ENCODE measurements at regions not wholly inside any gene's neighbourhood (a gene's known extent, or its start where the extent isn't known, plus 50 kb on each side); places are given as distances from the start of the nearest gene placed in this dataset.

DNA sequence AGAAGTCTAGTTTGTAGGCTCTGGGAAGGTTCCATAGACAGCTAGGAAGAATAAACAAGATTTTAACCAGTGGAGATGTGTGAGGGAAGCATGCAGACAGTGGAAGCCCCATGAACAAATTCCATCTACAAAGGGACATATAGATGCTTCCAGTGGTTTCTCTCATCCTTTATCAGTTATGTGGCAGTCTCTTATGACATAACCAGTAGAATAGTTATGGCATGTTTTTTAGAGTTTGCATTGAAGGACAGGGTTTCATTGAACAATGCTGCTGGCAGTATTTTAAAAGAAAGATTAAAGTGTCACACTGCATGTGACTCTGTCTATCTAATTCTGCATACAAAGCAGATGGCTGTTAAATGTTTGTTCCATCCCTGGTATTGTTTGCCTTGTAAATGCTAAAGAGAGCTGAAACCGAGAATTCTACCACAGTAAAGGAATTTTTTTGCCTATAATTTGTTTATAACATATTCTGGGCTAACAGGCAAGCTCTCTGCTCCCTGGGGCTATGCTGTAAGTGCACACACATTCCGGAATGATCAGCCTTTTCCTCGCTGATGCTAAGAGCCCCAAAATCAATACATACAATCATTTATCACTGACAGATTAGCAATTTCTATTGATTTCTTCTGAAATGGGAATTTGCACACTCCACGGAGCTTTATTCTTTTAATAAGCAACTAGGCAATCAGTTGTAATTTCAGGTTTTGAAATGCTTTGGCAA lies 76.8 kb upstream of the PELI1 start:
- no peak for DNase-seq (ENCODE audit: extremely low spot score, insufficient read length, low read depth)
- no peak for FAIRE-seq

DNA sequence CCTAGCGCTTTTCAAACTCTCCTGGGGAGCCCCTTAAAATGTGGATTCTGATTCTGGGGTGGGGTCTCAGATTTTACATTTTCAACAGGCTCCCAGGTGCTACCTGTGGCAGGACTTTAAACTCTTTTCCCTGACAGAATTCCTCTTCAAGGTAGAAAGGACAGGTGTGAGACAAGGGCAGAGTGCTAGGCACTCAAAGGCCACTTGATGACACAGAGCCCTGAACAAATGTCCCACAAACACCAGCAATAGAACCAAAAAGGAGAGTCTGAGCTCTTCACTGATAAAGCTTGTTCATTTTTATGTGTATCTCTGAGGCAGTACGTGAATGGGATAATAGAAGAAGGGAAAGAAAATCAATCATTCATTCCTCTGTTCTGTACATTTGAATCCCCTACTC lies 77.7 kb upstream of the PELI1 start:
- FAIRE-seq (no peak), DNase-seq (ENCODE audit: extremely low spot score, insufficient read length, low read depth) (no peak)

DNA sequence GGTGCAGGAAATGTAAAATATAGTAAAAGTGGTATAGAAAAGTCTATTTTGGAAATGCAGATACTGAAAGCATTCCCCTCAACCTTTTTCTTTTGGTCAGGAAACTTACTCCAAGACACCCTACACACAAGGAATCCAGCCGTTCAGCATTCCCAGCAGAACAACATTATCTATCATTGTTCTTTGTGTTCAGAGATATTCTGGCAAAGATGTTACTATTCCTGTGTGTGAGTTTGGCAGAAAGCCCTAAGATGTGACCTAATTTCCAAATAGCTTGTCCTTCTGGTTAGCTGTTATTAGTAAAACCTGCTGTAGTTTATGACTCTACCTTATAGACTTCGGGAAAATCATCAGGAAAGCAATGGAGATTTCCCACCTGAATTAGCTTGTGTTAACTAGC lies 78.1 kb upstream of the PELI1 start:
- DNase-seq (ENCODE audit: extremely low spot score, insufficient read length, low read depth) (no peak), FAIRE-seq (no peak)

DNA sequence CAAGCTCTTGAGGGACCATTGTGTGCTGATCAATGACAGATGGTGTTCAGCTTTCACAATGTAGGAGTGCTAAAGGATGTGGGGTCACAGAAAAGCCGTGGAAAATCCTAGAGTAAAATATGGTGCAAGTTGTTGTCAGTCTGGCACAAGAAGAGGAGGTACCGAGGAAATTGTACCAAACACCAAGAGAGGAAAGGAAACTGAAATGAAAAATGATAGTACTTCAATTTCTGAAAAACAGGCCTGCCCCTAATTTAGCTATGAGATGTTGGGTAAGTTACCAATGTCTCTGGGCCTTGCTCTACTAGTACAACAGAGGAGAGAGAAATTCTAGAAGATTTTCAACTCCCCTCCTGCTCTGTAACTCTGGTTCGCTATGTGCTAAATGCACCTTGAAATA lies 78.8 kb upstream of the PELI1 start:
- FAIRE-seq (peak; percentile 83), DNase-seq (ENCODE audit: extremely low spot score, insufficient read length, low read depth) (no peak)

DNA sequence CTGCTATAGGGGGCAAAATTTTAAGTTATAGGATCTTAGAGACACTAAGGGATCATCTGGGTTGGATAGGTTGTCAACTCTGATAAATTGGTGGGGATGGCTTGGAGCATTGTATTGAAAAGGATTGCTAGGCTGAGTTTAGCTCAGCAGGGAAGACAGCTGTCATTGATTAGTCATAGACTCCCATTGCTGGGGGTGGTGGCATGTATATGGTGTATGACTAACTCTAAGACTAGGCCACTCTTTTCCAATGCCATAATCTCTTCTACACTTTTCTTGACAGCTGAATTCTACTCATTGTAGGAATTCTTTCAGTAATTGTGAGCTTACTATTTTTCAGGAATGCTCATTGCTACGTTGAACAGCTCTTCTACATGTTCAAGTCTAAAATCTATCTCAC lies 81.3 kb upstream of the PELI1 start:
- DNase-seq (ENCODE audit: extremely low spot score, insufficient read length, low read depth), result no peak
- FAIRE-seq, result no peak

DNA sequence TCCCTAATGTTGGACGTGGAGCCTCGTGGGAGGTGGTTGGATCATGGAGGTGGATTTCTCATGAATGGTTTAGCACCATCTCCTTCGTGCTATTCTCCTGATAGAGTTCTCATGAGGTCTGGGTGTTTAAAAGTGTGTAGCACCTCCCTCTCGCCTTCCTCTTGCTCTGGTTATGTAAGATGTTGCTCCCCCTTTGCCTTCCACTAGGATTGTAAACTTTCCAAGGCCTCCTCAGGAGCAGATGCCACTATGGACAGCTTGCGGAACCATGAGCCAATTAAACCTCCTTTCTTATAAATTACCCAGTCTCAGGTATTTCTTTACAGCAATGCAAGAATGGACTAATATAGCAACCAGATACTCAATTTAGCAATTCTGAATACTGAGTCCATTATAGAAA lies 82.4 kb upstream of the PELI1 start:
- DNase-seq (ENCODE audit: extremely low spot score, insufficient read length, low read depth) (no peak), FAIRE-seq (no peak)

DNA sequence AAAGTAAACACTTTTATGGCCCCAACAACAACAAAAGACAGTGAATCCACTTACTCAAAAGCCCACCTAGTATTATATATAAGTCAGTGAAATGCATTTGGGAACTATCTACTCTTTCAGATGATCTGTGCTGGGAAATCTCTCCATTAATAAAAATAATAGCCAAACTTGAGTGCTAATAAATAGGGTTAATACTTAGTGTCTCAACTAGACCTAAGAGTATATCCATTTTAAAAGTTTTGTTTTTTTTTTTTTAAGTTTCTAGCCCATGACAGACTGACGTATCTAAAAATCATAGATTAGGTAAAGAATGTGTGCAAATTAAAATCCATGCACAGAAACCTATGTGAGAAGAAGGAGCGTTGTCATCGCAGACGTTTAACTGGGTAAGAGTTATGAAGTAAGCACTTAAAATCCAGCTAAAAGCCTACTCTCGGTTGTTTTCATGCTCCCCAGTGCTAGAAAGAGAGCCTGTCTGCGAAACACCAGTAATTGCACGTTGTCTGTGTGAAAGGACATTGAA lies 83.4 kb upstream of the PELI1 start:
- no peak for FAIRE-seq
- DNase-seq (ENCODE audit: extremely low spot score, insufficient read length, low read depth), result no peak

DNA sequence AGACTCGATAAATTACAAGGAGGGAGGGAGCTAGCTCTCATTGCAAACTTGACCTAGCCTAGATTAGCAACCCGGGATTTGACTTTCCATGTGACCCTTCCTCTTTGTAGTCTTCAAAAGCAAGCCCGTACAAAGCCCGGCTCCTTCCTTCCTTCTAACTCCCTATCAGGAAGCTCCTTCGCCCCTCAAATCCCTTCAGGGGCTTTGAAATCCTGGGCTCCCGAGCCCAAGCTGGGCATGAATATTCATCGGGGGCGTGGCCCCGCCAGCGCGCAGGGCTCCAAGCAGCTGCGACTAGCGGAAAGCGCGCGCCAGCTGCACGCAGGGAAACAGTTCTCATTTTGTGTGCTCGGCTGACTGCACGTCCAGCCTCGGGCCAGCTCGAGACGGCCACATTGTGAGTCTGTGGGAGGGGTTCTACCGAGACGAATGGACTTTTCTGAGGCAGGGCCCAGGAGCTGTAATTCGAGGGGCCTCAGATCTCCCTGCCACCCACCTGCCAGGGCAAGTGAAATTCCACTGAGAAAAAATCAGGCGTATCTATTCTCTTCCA lies 84.0 kb upstream of the PELI1 start:
- FAIRE-seq, result peak; percentile 86
- DNase-seq (ENCODE audit: extremely low spot score, insufficient read length, low read depth), result peak; percentile 70

DNA sequence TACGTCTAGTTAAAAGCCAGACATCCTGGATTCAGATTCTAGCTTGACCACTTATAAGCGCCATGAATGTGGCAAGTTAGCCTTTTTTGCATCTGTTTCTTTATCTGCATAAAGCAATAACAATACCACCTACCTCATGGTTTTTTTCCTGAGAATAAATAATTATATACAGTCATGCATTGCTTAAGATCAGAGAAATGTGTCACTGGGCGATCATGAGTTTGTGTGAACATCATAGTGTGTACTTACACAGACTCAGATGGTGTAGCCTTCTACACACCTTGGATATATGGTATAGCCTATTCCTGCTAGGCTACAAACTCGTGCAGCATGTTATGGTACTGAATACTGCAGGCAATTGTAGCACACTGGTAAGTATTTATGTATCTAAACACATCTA lies 84.7 kb upstream of the PELI1 start:
- FAIRE-seq (no peak), DNase-seq (ENCODE audit: extremely low spot score, insufficient read length, low read depth) (no peak)

DNA sequence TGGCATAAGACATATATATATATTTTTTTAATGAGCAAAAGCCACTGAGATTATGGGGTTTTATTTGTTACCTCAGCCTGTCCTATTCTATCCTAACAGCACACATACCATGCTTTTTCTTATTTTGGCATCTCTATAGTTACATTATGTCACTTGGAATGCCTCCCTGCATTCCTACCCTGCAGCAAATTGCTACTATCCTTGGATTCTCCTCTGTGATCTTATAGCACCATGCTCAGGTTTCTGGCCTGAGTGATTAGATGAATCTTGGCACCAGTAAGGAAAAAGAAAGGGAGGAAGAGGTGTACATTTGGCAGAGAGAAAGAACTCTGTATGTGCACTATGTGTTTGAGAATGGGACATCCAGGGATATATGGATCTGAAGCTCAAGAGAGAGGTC lies 86.3 kb upstream of the PELI1 start:
- no peak for FAIRE-seq
- no peak for DNase-seq (ENCODE audit: extremely low spot score, insufficient read length, low read depth)

DNA sequence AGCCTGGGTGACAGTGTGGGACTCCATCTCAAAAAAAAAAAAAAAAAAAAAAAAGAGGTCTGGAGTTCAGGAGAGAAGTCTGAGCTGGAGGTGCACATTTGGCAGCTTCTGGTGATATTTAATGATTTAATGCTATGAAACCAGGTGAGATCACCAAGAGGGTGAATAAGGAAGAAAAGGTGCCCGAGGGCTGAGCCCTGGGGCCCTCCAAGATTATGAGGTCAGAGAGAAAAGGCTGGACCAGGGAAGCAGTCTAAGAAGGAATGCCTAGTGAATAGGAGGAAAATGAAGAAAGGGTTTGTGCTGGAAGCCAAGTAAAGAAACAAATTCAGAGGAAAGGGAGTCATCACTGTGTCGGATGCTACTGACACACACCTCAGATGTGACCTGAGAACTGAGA lies 88.0 kb upstream of the PELI1 start:
- no peak for DNase-seq (ENCODE audit: extremely low spot score, insufficient read length, low read depth)

DNA sequence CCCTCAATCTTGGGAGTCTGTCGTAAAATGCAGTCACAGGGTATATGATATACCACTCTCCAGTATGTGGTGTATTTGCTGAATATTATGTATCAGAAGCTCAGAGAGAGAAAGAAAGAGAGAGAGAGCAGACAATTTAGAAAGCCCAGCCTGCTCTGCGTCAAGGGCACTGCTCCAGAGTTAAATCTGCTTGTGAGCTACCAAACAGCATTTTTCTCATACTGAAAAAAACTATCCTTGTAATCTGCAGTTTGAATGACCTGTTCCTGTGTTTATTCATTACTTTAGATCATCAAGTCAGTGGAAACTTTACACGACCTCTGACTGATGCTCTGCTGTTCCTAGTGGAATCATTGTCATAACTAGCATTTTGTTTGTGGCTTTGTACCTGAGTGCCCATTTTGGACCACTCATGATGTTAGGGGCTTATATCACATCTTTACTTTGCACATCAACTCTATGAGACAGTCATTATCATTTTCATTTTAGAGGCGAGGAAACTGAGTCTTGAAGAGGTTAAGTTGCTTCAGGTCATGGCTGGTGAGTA lies 89.2 kb upstream of the PELI1 start:
- FAIRE-seq (no peak), DNase-seq (ENCODE audit: extremely low spot score, insufficient read length, low read depth) (no peak)

More for the DNA sequence above, 88.0 kb upstream of the PELI1 start:
- FAIRE-seq, result no peak

DNA sequence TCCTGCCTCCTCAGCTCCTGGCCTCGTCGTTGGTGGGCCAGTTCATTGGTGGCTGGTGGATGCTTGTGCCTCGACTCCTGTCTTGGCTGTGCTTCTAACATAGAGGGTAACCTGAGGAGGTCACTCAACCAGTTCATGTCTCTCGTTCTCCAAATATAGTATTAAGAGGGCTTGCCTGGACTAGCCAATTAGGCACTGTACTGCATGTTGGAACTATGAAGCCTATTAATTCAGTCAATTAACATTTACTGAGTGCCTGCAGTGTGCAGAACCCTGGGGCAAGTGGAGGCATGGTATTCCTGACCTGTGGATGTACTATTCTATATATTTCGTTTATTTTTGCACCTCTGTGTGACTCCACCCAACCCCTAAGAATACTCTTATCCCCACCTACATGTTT lies 89.9 kb upstream of the PELI1 start:
- no peak for DNase-seq (ENCODE audit: extremely low spot score, insufficient read length, low read depth)
- no peak for FAIRE-seq

DNA sequence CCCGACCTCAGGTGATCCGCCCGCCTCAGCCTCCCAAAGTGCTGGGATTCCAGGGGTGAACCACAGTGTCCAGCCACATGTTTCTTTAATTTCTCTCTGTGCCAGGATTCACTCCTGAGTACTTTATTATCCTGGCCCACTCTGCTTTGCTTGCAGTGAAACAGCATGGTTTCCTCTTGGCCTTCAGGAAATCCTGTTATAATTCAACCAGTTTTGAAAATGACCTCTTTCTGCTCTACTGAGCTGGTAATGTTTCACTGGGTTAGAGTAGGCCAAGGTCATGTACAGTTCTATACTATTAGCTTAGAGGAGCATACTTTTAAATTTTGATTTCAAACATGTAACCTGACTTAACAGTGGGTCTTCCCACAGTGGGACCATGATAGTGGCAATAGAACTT lies 90.6 kb upstream of the PELI1 start:
- no peak for DNase-seq (ENCODE audit: extremely low spot score, insufficient read length, low read depth)
- FAIRE-seq, result peak; percentile 83

DNA sequence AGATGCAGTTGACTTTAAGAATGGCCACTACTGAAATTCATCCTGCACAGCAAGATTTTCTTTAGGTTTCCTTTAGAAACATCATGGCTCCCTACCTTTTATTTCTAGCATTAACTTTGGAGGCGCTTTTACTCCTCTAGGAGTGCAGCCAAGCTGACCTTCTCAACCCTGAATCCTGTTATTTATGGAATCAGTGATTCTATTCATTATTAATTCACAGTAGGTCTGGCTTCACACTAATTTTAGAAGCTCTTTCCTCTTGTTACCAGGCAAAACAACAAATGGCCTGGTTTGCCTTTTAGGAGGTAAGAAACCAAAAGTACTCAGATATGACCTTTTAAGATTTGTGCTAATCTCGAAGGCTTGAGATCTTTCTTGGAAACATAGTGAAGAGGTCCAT lies 93.0 kb upstream of the PELI1 start:
- DNase-seq (ENCODE audit: extremely low spot score, insufficient read length, low read depth), result no peak
- FAIRE-seq, result no peak

DNA sequence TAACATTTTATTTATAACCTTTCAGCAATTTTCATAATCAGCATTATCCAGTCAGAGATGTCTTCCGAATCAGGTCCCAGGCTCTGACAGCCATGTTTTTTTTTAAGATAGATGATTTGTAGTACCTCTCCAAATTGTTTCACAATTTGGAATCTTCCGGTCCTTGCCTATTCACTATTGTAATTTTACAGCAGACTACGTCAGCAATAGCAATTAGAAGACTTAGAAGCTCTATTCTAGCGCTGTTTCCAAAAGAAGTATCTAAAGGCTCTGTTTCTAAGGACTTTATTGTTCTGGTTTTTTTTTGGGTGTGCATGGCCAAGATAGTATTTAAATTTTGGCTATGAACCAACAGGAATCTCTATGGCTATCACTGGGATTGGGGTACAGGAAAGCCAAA lies 94.6 kb upstream of the PELI1 start:
- FAIRE-seq, result no peak
- DNase-seq (ENCODE audit: extremely low spot score, insufficient read length, low read depth), result no peak

DNA sequence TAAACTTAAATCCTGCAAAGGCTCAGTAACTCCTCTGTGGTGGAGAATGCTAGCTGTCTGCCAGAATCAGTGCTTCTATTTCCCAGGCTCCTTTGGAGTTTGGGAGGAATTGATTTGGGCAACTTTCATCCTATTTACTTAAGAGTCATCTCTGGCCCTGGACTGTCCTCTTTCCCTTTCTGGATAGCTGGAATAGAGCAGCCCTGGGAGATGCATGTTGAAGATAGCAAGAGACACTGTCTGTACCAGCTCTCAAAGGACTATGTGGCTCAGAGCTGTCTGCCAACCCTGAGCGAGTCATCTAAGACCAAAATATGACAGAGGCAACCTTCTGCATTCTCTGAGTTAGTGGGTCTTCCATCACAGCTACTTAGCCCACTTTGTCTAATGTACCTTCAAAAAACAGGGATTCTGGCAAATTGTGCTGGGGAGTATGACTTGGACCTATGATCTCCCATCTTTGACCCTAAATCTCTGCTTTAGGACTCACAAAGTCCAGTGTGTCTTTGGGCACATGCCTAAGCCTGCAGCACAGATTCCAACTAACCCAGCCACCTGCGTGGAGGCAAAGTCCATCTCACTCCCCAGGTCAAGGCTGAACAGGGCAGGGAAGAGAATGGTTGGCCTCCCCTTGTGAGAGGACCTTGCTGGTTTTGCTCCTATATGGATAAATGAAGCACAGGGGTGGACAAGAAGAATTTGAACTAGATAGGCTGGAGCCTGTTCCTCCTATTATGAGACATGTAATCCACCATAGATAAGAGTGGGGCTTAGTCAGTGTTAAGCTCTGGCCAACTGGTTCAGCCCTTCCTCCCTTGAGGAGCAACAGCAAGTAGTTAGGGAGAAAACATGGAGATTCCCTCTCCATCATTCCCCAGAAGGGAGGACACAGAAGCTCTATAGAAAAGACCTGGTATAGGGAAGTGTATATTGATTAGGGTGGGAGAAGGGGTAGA lies 99.1 kb upstream of the PELI1 start:
- FAIRE-seq (no peak), DNase-seq (ENCODE audit: extremely low spot score, insufficient read length, low read depth) (no peak)

DNA sequence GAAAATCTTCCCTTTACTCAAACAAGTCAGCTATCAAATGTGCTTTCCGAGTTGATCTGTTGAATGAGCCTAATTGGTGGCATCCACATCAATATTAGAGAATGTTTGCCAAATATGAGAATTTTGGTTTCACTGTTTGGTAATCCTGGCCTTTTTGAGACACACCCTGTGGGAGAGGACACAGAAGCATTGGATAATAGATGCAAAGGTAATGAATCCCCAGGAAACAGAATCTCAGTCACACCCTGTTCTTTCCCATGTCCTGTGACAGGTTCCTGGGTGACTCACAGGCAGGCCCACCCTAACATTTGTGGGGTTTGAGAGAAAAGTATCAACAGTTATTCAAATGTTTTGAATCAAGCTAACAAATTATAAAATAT lies 99.8 kb upstream of the PELI1 start:
- DNase-seq (ENCODE audit: extremely low spot score, insufficient read length, low read depth) (no peak), FAIRE-seq (no peak)

DNA sequence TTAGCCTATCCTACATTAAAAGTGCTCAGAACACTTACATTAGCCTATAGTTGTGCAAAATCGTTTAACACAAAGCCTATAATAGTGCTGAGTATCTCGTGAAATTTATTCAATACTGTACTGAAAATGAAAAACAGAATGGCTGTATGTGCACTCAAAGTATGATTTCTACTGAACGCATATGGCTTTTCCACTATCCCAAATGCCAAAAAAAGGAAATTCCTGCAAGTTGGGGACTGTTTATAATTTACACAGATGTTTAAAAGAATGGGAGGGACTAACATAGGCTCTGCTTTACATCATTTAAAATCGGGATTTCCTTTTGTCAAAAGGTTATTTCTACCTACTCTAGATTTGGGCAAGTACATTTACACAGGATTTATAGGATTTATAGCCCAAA lies 101.4 kb upstream of the PELI1 start:
- DNase-seq (ENCODE audit: extremely low spot score, insufficient read length, low read depth) (no peak), FAIRE-seq (no peak)

DNA sequence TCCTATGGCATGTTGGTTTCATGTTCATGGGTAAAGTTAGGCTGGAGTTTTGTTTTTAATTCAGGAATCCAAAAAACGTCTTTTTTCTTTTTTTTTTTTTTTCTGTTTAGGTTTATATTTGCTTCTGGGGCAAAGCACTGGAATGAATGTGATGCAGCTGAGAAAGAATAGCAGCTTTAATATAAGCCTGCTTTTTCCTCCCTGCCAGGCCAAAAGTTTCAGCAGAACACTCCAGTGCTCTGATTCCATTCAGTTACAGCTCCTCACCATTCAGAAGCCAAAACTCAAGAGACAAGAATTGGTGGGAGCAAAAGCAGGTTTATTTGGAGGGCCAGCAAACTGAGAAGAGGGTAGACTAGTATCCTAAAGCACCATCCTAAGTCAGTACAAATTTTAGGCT lies 102.7 kb upstream of the PELI1 start:
- FAIRE-seq (no peak), DNase-seq (ENCODE audit: extremely low spot score, insufficient read length, low read depth) (no peak)

DNA sequence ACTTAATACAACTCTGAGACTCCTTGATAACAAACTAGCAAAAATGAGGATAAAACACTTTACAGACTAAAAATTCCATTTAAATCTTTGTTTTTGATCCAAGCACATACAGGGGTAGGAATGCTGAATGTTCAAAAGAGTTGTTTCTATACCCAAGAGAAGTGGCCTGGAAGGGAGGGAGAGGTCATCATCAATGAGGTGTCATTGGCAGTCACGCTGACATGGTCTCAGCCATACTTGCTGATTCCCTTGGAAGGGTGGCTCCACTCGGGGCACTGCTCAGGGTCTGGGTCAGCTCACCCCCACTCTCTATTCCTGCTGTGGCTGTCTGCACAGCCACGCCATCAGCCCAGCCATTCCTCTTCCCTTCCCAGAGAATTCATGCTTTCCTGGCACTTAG lies 105.2 kb upstream of the PELI1 start:
- DNase-seq (ENCODE audit: extremely low spot score, insufficient read length, low read depth), result no peak
- no peak for FAIRE-seq
